ENCODE measurements at regions not wholly inside any gene's neighbourhood (a gene's known extent, or its start where the extent isn't known, plus 50 kb on each side); places are given as distances from the start of the nearest gene placed in this dataset.

- DNase-seq (no peak), ATAC-seq (no peak)
These were observed 269.1 kb upstream of the CD180 start for GRCh38 chr5:67465537-67466207.

GRCh38 chr5:67462147-67462546, 265.5 kb upstream of the CD180 start:
- ATAC-seq (no peak), DNase-seq (no peak)

DNA sequence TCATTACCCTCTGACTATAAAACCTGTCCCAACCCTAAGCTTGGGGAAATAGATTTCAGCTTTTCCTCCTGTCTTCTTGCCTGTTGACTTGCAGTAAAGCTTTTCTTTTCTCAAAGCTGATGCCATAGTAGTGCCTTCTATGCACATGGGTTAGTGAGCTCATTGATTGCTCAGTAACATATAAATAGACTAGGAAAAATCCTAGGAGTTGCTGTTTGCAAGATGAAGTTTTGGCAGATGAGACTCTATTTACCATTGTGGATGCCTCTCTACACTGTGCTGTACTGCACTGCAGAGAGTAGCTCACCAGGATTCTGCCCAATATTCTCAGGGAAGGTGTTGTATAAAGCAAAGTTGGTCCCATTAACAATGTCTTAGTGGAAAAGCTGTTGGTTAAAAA, 262.7 kb upstream of the CD180 start:
- no peak for ATAC-seq

DNA sequence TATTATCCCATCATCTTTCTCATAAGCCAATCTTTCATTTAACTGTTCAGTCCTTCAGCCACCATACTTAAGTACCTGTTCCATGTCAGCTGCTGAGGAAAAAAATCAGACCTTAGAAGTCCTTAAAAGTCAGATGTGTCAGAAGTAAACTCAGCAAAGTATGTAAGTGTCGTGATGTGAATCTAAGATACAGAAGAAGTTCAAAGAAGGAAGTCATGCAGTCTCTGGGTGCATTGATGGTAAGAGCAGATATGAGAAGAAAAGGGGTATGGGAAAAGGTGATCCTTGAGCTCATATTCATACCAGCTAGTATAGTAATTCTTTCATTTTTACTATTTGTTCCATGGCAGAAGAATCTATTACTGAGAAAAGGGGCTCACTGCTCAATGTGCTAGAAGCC, 259.4 kb upstream of the CD180 start:
- ATAC-seq (no peak), DNase-seq (no peak)

More for the DNA sequence above, 262.7 kb upstream of the CD180 start:
- no peak for DNase-seq

DNA sequence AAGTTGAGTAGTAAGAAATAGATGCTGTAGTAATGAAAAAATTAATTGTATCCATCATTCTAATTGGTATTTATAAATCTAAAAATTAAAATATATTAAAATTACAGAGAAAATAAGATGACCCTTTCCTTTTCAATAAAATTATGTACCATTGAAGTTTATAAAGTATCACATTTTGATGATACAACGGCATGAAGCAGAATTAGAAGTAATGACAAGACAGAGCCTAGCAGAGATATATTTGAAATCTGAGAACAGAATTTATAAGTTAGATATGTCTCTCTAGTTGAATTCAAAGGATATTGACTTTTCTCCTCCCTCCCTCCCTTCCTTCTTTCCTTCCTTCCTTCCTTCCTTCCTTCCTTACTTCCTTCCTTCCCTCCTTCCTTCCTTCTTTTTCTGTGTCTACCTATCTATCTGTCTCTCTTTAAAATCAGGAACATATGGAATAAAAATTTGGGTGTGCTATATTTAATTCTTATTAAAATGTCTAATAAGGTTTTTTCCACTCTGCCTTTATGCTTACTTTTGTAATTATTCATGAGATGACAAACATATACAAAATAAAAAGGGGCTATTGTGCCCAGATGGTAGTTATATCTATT, 258.5 kb upstream of the CD180 start:
- DNase-seq = no peak

DNA sequence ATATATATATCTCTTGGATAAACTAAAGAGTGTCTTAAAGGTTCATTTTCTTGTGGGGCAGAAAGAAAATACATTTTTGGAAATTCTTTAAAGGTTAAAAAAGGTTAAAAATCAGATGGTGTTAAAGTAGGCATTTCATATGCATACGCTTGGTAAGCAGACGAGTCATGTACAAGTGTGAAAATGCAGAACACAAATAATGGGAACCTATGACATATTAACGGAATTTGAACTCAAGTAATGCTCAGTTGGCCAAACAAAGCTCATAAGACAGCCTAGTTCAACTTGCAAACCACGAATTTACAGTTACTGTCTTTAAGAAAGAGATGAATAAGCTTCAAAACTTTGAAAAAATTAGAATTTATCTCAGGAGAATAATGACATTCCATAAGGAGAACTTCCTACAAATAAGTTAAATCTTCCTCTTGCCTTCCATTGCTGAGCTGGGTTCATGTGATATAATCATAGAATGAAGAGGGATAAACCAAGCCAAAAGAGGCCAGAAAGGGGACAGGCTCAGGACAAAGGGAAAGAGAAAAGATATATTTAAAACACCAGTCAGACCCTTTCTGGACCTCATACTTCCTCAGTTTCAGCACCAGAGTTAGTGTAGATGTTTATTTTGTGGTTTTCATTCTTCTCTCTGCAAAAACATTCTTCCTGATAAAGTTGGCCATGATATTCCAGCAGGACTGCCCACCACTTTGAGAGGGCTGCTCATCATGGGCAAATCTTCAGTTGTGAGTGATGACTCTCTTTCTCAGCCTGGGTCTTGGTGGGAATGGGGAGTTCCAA, 256.7 kb upstream of the CD180 start:
- ATAC-seq (no peak), DNase-seq (no peak)

More for the DNA sequence above, 258.5 kb upstream of the CD180 start:
- no peak for ATAC-seq

- ATAC-seq (no peak), DNase-seq (no peak)
These were observed 255.2 kb upstream of the CD180 start for GRCh38 chr5:67451640-67452279.

DNA sequence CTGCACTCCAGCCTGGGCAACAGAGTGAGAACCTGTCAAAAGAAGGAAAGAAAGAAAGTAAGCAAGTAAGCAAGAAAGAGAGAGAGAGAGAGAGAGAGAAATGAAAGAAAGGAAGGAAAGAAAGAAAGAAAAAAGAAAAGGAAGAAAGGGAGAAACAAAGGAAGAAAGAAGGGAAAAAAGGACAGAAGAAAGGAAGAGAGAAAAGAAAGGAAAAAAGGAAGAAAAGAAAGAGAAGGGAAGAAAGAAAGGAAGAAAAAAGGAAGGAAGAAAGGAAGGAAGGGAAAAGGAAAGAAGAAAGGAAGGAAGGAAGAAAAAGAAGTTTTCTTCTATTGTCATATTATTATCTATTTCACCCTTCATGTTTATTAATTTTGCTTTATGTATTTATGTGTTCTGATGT, 251.1 kb upstream of the CD180 start:
- DNase-seq (no peak), ATAC-seq (no peak)

DNA sequence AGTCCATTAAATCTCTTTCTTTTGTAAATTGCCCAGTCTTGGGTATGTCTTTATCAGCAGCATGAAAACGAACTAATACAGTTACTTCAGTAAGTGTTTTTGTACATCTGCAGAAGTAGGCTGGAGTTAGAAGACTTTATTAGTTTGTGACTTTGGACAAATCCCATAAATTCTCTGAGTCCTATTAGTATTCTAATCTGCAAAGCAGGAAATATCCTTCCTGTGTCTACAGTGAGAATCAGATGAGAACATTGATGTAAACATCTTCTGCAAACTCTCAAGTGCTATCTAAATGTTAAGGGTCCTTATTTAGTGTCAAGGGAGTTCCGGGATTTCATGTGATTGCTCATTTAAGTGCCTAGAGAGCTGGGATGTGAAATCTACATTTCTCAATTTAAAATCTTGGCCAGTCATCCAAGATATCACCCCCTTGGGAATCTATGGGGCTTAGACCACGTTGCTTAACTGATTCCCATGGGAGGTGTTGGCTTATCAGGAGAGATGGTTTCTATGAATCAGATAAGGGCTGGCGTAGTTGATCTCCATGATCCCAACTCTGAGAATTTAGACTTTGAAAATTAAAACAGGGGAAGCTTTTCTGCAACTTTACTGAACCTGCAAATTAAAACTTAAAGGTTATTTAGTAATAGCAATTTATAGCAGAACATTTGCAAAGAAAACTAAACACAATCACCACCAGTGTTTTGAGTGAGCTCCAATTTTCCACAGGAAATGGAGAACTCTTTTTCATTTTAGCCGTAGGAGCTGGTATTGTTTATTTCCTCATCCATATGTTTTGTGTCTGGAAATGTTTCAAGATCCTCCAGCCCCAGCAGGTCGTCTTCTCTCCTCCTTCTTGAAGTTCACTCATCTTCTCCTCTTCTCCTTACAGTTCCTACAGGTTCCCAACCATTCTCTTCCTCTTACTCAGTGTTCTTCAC, 241.6 kb upstream of the CD180 start:
- no peak for DNase-seq
- no peak for ATAC-seq

- DNase-seq (no peak), ATAC-seq (no peak)
These were observed 238.4 kb upstream of the CD180 start for GRCh38 chr5:67435032-67435431.

- no peak for ATAC-seq
- DNase-seq = no peak
These were observed 237.9 kb upstream of the CD180 start for GRCh38 chr5:67434466-67434865.

- DNase-seq (no peak), ATAC-seq (no peak)
These were observed 236.0 kb upstream of the CD180 start for GRCh38 chr5:67432606-67433005.

GRCh38 chr5:67431191-67431590, 234.6 kb upstream of the CD180 start:
- ATAC-seq = no peak

DNA sequence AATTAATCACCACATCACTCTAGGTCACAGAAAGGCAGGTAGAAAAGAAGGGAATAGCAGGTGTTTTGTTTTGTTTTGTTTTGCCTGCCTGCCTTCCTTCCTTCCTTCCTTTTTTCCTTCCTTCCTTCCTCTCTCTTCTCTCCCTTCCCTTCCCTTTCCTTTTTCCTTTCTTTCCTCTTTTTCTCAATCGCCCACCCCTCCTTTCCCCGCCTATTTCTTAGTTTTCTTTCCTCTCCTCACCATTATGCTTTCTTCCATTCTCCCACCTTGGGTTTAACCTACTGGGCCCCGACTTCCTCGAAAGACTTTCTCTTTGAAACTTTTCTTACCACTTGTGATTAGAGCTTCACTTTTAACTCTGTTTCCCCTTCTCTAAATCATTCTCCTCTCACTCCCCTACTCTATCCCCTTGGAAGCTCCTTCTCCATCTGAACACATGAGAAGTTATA, 231.3 kb upstream of the CD180 start:
- DNase-seq (no peak), ATAC-seq (no peak)

More at GRCh38 chr5:67431191-67431590, 234.6 kb upstream of the CD180 start:
- DNase-seq = no peak

GRCh38 chr5:67426961-67427849, 230.6 kb upstream of the CD180 start:
- no peak for ATAC-seq
- DNase-seq = no peak

- ATAC-seq (no peak), DNase-seq (no peak)
These were observed 228.9 kb upstream of the CD180 start for GRCh38 chr5:67425514-67425913.

DNA sequence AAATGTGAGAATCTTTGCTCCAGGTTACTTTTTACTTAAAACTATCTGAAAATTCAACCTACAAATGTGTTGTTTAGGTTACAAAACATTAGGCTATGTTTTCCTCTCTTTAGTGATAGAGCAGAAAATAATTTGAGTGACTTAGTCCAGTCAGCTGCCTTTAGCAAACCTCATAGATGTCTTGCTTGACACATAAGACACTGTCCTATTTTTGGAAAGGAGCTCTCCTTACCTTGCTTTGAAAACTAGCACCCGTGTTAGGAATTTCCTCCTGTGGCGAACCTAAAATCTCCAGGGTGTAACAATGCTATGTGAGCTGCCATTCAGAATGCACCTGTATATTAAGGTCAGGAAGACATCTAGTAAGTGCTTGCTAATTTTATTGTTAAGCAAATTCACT, 221.2 kb upstream of the CD180 start:
- no peak for ATAC-seq
- DNase-seq = no peak

GRCh38 chr5:67416986-67417385, 220.4 kb upstream of the CD180 start:
- no peak for DNase-seq

DNA sequence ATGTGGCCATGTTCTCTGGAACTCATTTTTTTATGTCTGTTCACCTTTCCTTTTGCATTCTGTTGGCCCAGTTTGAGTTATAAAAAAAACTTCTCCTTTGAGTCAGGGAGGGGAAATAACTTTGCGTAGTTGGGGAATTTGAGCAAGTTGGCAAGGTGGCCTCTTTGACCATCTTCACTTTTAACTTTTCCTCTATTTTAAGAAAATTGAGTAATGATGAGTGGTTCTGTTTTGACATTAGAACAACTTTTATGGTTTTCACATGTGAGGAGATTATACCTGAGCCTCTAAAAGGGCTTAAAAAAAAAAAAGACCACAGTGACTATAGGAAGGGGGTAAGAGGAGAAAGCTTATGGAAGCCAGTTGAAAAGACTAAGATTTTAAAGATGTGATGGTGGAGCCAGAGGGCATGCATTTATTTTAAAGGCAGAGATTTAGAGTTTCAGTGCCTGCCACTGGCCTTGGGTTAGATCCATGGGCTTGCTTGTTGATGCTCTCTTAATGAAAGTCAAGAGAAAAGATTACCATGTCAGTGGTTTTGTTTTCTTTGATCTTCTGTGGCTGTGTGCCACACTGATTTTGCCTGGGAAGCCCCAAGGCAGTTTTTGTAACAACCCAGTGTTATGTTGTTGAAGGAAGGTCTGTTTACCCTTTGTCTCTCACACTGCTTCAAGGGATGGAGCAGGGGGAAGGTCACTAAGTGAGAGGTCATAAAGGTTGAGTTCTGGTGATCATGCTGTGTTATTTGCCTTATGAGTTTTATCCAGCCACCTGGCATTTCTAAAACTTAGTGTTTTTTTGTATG, 219.7 kb upstream of the CD180 start:
- DNase-seq = no peak
- no peak for ATAC-seq

More at GRCh38 chr5:67416986-67417385, 220.4 kb upstream of the CD180 start:
- ATAC-seq = no peak

GRCh38 chr5:67414712-67415111, 218.1 kb upstream of the CD180 start:
- no peak for DNase-seq
- ATAC-seq = no peak

Data from stimulated activated naive CD8-positive, alpha-beta T cell treated with anti-CD3 and anti-CD28 coated beads, Interleukin-15, Interleukin-2, amounts not matched to agents 100 U/mL and 50 U/mL, for 24 hours (primary cell).